C4-2B (cell line): ENCODE measurements at regions not wholly inside any gene's neighbourhood (a gene's known extent, or its start where the extent isn't known, plus 50 kb on each side); places are given as distances from the start of the nearest gene placed in this dataset.

ENCODE experiments used
- ZFX ChIP-seq: fragments of 450-650 bp; IDR thresholded peaks from 2 replicates; pipeline ENCODE4 v1.6.1; 2017
- TF ChIP-seq, protein P1 (sequence below): fragments of 450-650 bp; conservative IDR thresholded peaks from 2 replicates; pipeline ENCODE4 v1.5.1; 2017; ENCODE audit warnings: mild to moderate bottlenecking

DNA sequence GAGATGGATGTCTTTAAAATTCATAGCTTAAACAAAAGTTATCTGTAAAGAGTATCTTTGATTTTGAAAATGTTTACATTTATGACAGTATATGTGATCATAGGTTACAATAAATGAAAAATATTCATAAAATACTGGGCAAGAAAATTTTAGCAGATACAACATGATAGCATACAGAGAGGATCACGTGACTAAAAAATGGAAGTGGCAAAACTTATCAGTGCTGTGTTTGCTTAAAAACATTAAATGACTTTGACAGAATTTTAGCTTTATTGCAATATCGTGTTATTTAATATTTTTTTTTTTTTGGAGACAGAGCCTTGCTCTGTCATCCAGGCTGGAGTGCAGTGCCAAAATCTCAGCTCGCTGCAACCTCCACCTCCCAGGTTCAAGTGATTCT is 2294.1 kb downstream of the NCAM2 start:
- TF ChIP-seq, protein P1, sequence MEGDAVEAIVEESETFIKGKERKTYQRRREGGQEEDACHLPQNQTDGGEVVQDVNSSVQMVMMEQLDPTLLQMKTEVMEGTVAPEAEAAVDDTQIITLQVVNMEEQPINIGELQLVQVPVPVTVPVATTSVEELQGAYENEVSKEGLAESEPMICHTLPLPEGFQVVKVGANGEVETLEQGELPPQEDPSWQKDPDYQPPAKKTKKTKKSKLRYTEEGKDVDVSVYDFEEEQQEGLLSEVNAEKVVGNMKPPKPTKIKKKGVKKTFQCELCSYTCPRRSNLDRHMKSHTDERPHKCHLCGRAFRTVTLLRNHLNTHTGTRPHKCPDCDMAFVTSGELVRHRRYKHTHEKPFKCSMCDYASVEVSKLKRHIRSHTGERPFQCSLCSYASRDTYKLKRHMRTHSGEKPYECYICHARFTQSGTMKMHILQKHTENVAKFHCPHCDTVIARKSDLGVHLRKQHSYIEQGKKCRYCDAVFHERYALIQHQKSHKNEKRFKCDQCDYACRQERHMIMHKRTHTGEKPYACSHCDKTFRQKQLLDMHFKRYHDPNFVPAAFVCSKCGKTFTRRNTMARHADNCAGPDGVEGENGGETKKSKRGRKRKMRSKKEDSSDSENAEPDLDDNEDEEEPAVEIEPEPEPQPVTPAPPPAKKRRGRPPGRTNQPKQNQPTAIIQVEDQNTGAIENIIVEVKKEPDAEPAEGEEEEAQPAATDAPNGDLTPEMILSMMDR = no peak
- TF ChIP-seq ZFX = no peak
